ENCODE measurements at regions not wholly inside any gene's neighbourhood (a gene's known extent, or its start where the extent isn't known, plus 50 kb on each side); places are given as distances from the start of the nearest gene placed in this dataset.

- DNase-seq (ENCODE audit: low read depth): no peak
These were observed 239.0 kb downstream of the EIPR1 start for GRCh38 chr2:3138621-3139020.

- DNase-seq (ENCODE audit: low read depth): no peak
These were observed 239.8 kb downstream of the EIPR1 start for GRCh38 chr2:3137651-3138300.

- no peak for DNase-seq (ENCODE audit: low read depth)
These were observed 241.9 kb downstream of the EIPR1 start for GRCh38 chr2:3135676-3136075.

GRCh38 chr2:3134026-3134571, 243.5 kb downstream of the EIPR1 start:
- DNase-seq (ENCODE audit: low read depth): no peak

GRCh38 chr2:3132966-3133365, 244.7 kb downstream of the EIPR1 start:
- no peak for DNase-seq (ENCODE audit: low read depth)

- DNase-seq (ENCODE audit: low read depth): no peak
These were observed 245.2 kb downstream of the EIPR1 start for GRCh38 chr2:3132466-3132865.

- no peak for DNase-seq (ENCODE audit: low read depth)
These were observed 245.8 kb downstream of the EIPR1 start for GRCh38 chr2:3131636-3132326.

GRCh38 chr2:3130889-3131635, 246.6 kb downstream of the EIPR1 start:
- DNase-seq (ENCODE audit: low read depth): no peak

- no peak for DNase-seq (ENCODE audit: low read depth)
These were observed 247.2 kb downstream of the EIPR1 start for GRCh38 chr2:3130444-3130843.

- no peak for DNase-seq (ENCODE audit: low read depth)
These were observed 247.8 kb downstream of the EIPR1 start for GRCh38 chr2:3129867-3130266.

GRCh38 chr2:3128786-3129185, 248.8 kb downstream of the EIPR1 start:
- no peak for DNase-seq (ENCODE audit: low read depth)

- DNase-seq (ENCODE audit: low read depth): no peak
These were observed 249.9 kb downstream of the EIPR1 start for GRCh38 chr2:3127710-3128109.

- DNase-seq (ENCODE audit: low read depth): no peak
These were observed 250.6 kb downstream of the EIPR1 start for GRCh38 chr2:3126911-3127621.

GRCh38 chr2:3126171-3126910, 251.3 kb downstream of the EIPR1 start:
- DNase-seq (ENCODE audit: low read depth): no peak

- no peak for DNase-seq (ENCODE audit: low read depth)
These were observed 251.9 kb downstream of the EIPR1 start for GRCh38 chr2:3125761-3126130.

- no peak for DNase-seq (ENCODE audit: low read depth)
These were observed 252.4 kb downstream of the EIPR1 start for GRCh38 chr2:3125001-3125760.

GRCh38 chr2:3122525-3122924, 255.1 kb downstream of the EIPR1 start:
- DNase-seq (ENCODE audit: low read depth): peak; percentile 39

- no peak for DNase-seq (ENCODE audit: low read depth)
These were observed 256.0 kb downstream of the EIPR1 start for GRCh38 chr2:3121601-3122000.

- no peak for DNase-seq (ENCODE audit: low read depth)
These were observed 259.9 kb downstream of the EIPR1 start for GRCh38 chr2:3117650-3118216.

GRCh38 chr2:3116371-3116770, 261.2 kb downstream of the EIPR1 start:
- DNase-seq (ENCODE audit: low read depth): no peak
